K562 (cell line): ENCODE measurements at regions not wholly inside any gene's neighbourhood (a gene's known extent, or its start where the extent isn't known, plus 50 kb on each side); places are given as distances from the start of the nearest gene placed in this dataset.

Source experiments
- ATAC-seq: fragments of 200-7000 bp; cut with Tn5 transposase; 3 replicates; pipeline ENCODE4 v1.9.1; 2020; ENCODE audit warnings: moderate library complexity
- BruUV-seq: library from RNA; stranded (reverse); fragments of 400-500 nt; replicated peaks from 2 replicates; lab custom pipeline; 2021; lab: Mats Ljungman, UMichigan
- CTCF ChIA-PET: fragments of 300-600 bp; formaldehyde crosslinking; extraction: SDS; loops from one replicate; lab custom pipeline; 2021; ENCODE audit warnings: low intra/inter-chr PET ratio; lab: Yijun Ruan, JAX
- POLR2A ChIA-PET: fragments of 300-600, 350-650 bp; sonication (Branson Sonifier 250); formaldehyde crosslinking; extraction: SDS; loops from one replicate; lab custom pipeline; 2021; ENCODE audit warnings: antibody characterized with exemption, inconsistent platforms; lab: Yijun Ruan, JAX
- DNase-seq, 4 experiments: peaks; one replicate each; pipeline versions ENCODE4 v3.0.0 to v3.0.0-alpha.2; 2011 to 2018; ENCODE audit warnings: low spot score in 3 of 4, mixed read lengths in 3 of 4; ENCODE audit errors: extremely low read depth in 1 of 4
- FAIRE-seq: peaks from 2 replicates; lab custom pipeline; 2011; peaks lifted over from hg19 to GRCh38; lab: Jason Lieb, UNC
- H2AFZ ChIP-seq: 2 replicates; pipeline ENCODE4 v1.6.0; 2011; ENCODE audit warnings: low read depth, low read length, control low read depth, inconsistent platforms
- H3K27ac ChIP-seq: fragments of 200-600 bp; 3 replicates; pipeline ENCODE4 v1.8.0; 2011; ENCODE audit warnings: low read depth, mild to moderate bottlenecking, control low read depth, inconsistent platforms, low read length, moderate library complexity, mixed read lengths; ENCODE audit errors: extremely low read depth
- H3K27me3 ChIP-seq, 2 experiments: fragments of 300-600 bp in 1 of 2; 2 replicates in 1 of 2; 3 replicates in 1 of 2; pipeline versions ENCODE4 v1.6.0 to v1.8.0; 2011; ENCODE audit warnings: inconsistent platforms in 2 of 2, low read length in 2 of 2, mild to moderate bottlenecking in 1 of 2, mixed read lengths in 1 of 2, moderate library complexity in 1 of 2; ENCODE audit not compliant: control insufficient read depth in 2 of 2, insufficient read depth in 2 of 2
- H3K36me3 ChIP-seq: fragments of 300-600 bp; 3 replicates; pipeline ENCODE4 v1.8.0; 2011; ENCODE audit warnings: mild to moderate bottlenecking, low read length, inconsistent platforms; ENCODE audit not compliant: control insufficient read depth, insufficient read depth
- H3K4me1 ChIP-seq, 2 experiments: fragments of 200-600 bp in 1 of 2; replicated peaks in 1 of 2; 2 replicates in 1 of 2; 3 replicates in 1 of 2; pipeline versions ENCODE4 v1.5.1 to v1.8.0; 2011; ENCODE audit warnings: inconsistent platforms in 2 of 2, low read length in 2 of 2, mild to moderate bottlenecking in 1 of 2, mixed read lengths in 1 of 2, moderate library complexity in 1 of 2; ENCODE audit not compliant: control insufficient read depth in 2 of 2, insufficient read depth in 2 of 2
- H3K4me2 ChIP-seq: 2 replicates; pipeline ENCODE4 v1.6.1; 2011; ENCODE audit warnings: low read length, control low read depth, inconsistent platforms, mixed read lengths; ENCODE audit not compliant: insufficient read depth
- H3K4me3 ChIP-seq: fragments of 200-600 bp; sonication (generic), shearing (Covaris generic); 2 replicates; pipeline ENCODE4 v1.5.1; 2016; ENCODE audit warnings: control low read depth, inconsistent platforms
- H3K79me2 ChIP-seq: fragments of 200-600 bp; 3 replicates; pipeline ENCODE4 v1.8.0; 2011; ENCODE audit warnings: low read length, inconsistent platforms; ENCODE audit not compliant: control insufficient read depth, insufficient read depth
- H3K9ac ChIP-seq, 2 experiments: 2 replicates each; pipeline versions ENCODE4 v1.6.0 to v1.6.1; 2011; ENCODE audit warnings: low read depth in 2 of 2, low read length in 2 of 2, control low read depth in 1 of 2, inconsistent platforms in 1 of 2, mild to moderate bottlenecking in 1 of 2, mixed read lengths in 1 of 2; ENCODE audit not compliant: insufficient read depth in 1 of 2
- H3K9me1 ChIP-seq: one replicate; pipeline ENCODE4 v1.6.0; 2011; ENCODE audit warnings: inconsistent platforms, mild to moderate bottlenecking, low read length, moderate library complexity; ENCODE audit not compliant: control insufficient read depth, insufficient read depth
- H3K9me3 ChIP-seq: replicated peaks from 2 replicates; pipeline ENCODE4 v1.5.1; 2011; ENCODE audit warnings: low read depth, low read length, inconsistent platforms; ENCODE audit not compliant: control insufficient read depth, insufficient read depth
- H4K20me1 ChIP-seq: replicated peaks from 2 replicates; pipeline ENCODE4 v1.6.1; 2011; ENCODE audit warnings: low read length, inconsistent platforms, mixed read lengths; ENCODE audit not compliant: control insufficient read depth, insufficient read depth
- BCLAF1 ChIP-seq, 2 experiments: fragments of 450-650 bp in 1 of 2; IDR thresholded peaks; 2 replicates each; pipeline ENCODE4 v1.6.1; 2011 to 2017; ENCODE audit warnings: low read depth in 2 of 2, antibody characterized with exemption in 1 of 2, borderline replicate concordance in 1 of 2, low read length in 1 of 2, mild to moderate bottlenecking in 1 of 2, mixed read lengths in 1 of 2; ENCODE audit not compliant: control insufficient read depth in 1 of 2
- CEBPG ChIP-seq, 3 experiments: fragments of 200-800 bp in 1 of 3; sonication (Bioruptor generic) in 1 of 3; sonication (generic) in 1 of 3; formaldehyde crosslinking in 1 of 3; IDR thresholded peaks in 2 of 3; conservative IDR thresholded peaks in 1 of 3; 2 replicates each; pipeline versions ENCODE4 v1.6.1 to v1.8.0; 2016 to 2022; ENCODE audit warnings: missing compliant biosample characterization in 2 of 3, missing genetic modification characterization in 2 of 3, mild to moderate bottlenecking in 1 of 3, missing genetic modification reagents in 1 of 3
- ELF4 ChIP-seq: fragments of 450-650 bp; formaldehyde crosslinking; IDR thresholded peaks from 2 replicates; pipeline ENCODE4 v1.4.0; 2022; ENCODE audit warnings: missing genetic modification characterization
- FOXA1 ChIP-seq: fragments of 450-650 bp; IDR thresholded peaks from 2 replicates; pipeline ENCODE4 v1.6.1; 2016; ENCODE audit warnings: mild to moderate bottlenecking, borderline replicate concordance
- GTF2A2 ChIP-seq: IDR thresholded peaks from 2 replicates; pipeline ENCODE4 v1.6.1; 2016; ENCODE audit warnings: mild to moderate bottlenecking, missing genetic modification characterization, missing compliant biosample characterization
- HNRNPH1 ChIP-seq: fragments of 200-400 bp; formaldehyde crosslinking; optimal IDR thresholded peaks from 2 replicates; pipeline ENCODE3; 2017; ENCODE audit warnings: low read depth, mild to moderate bottlenecking, low read length, moderate library complexity
- HNRNPL ChIP-seq: fragments of 200-400 bp; formaldehyde crosslinking; IDR thresholded peaks from 2 replicates; pipeline ENCODE4 v1.6.1; 2017; ENCODE audit warnings: low read depth, mild to moderate bottlenecking, low read length
- JUN ChIP-seq, 2 experiments: sonication (generic) in 1 of 2; formaldehyde crosslinking in 1 of 2; IDR thresholded peaks; 2 replicates each; pipeline versions ENCODE4 v1.6.1 to v1.8.0; 2012 to 2022; ENCODE audit warnings: borderline replicate concordance in 2 of 2, mild to moderate bottlenecking in 2 of 2, improper control_type of control experiment in 1 of 2, low read depth in 1 of 2, low read length in 1 of 2, missing genetic modification reagents in 1 of 2
- SAFB ChIP-seq: fragments of 200-400 bp; formaldehyde crosslinking; IDR thresholded peaks from 2 replicates; pipeline ENCODE4 v1.6.1; 2017; ENCODE audit warnings: low read depth, low read length, borderline replicate concordance
- SLC30A9 ChIP-seq: fragments of 250-450 bp; sonication (Bioruptor Pico); IDR thresholded peaks from 2 replicates; pipeline ENCODE4 v1.8.0; 2022; ENCODE audit warnings: mild to moderate bottlenecking, moderate library complexity
- SNAPC5 ChIP-seq: fragments of 250-450 bp; sonication (Bioruptor Pico); IDR thresholded peaks from 2 replicates; pipeline ENCODE4 v1.8.0; 2021; ENCODE audit warnings: moderate library complexity, mild to moderate bottlenecking, inconsistent platforms
- SREBF1 ChIP-seq: fragments of 150-350 bp; IDR thresholded peaks from 2 replicates; pipeline ENCODE4 v1.6.1; 2014; ENCODE audit warnings: antibody characterized with exemption, low read depth, low read length, borderline replicate concordance
- SREBF2 ChIP-seq: sonication (generic); formaldehyde crosslinking; IDR thresholded peaks from 2 replicates; pipeline ENCODE4 v1.4.0; 2020; ENCODE audit warnings: mild to moderate bottlenecking, missing genetic modification reagents
- STAG1 ChIP-seq: sonication (generic); formaldehyde crosslinking; IDR thresholded peaks from 2 replicates; pipeline ENCODE4 v1.5.0; 2020; ENCODE audit warnings: missing genetic modification reagents, borderline replicate concordance
- TCF7 ChIP-seq: sonication (generic); IDR thresholded peaks from 2 replicates; pipeline ENCODE4 v1.6.1; 2016; ENCODE audit warnings: antibody characterized with exemption, borderline replicate concordance
- TFE3 ChIP-seq: fragments of 450-650 bp; formaldehyde crosslinking; IDR thresholded peaks from 2 replicates; pipeline ENCODE4 v1.4.0; 2020; ENCODE audit warnings: mild to moderate bottlenecking, mixed read lengths
- ZNF644 ChIP-seq: fragments of 200-800 bp; sonication (Bioruptor generic); IDR thresholded peaks from 2 replicates; pipeline ENCODE4 v1.6.1; 2016; ENCODE audit warnings: low read depth, missing genetic modification characterization, missing compliant biosample characterization
- ZNF778 ChIP-seq: fragments of 450-650 bp; formaldehyde crosslinking; IDR thresholded peaks from 2 replicates; pipeline ENCODE4 v1.4.0; 2020; ENCODE audit warnings: mild to moderate bottlenecking, moderate library complexity
- ZNF830 ChIP-seq: fragments of 250-450 bp; sonication (Bioruptor Pico); IDR thresholded peaks from 2 replicates; pipeline ENCODE4 v1.5.0; 2021; ENCODE audit warnings: mild to moderate bottlenecking
- WGBS: fragments of 100-300 bp; shearing (Covaris generic); methylation state at CpG from one replicate; pipeline ENCODE4 v1.1.6; 2016; ENCODE audit warnings: low coverage, mixed read lengths; ENCODE audit not compliant: insufficient coverage; ENCODE audit errors: missing lambda C conversion rate; 5-methylcytosine and 5-hydroxymethylcytosine counted together
- in situ Hi-C: fragments of 300-500 bp; cut with MboI; formaldehyde crosslinking; loops from 4 replicates; pipeline ENCODE4 v1.15.0; 2018; ENCODE audit warnings: inconsistent platforms, mixed read lengths
- intact Hi-C: fragments of 100-400 bp; cut with micrococcal nuclease; formaldehyde crosslinking; loops from 2 replicates; pipeline ENCODE4 v1.14.2; 2022

- Histone ChIP-seq H3K79me2 (no peaks in the 10 kb centered on the region), H3K9ac (no peak overlapping the region), H3K4me2 (no peak overlapping the region), H3K36me3 (no peaks in the 10 kb centered on the region), H3K4me3 (no peak overlapping the region), H4K20me1 (no peaks in the 10 kb centered on the region), H3K27ac (no peak overlapping the region), H3K27me3 (no peaks in the 10 kb centered on the region), H3K9me3 (no peaks in the 10 kb centered on the region), H3K9me1 (no peaks in the 10 kb centered on the region), H3K4me1 (no peaks in the 10 kb centered on the region), H2AFZ (no peak overlapping the region)
- intact Hi-C loops: no loop called here
- DNase-seq: no peak
- in situ Hi-C loops: no loop called here
- no peak for FAIRE-seq
- ChIA-PET POLR2A (no interaction called here), CTCF (no interaction called here)
- ATAC-seq: no peak
- WGBS: 4% methylated on average over 2 of the region's 2 CpGs
- no TSS peak for BruUV-seq
- TF ChIP-seq ZNF778 (no peak), SAFB (no peak), SNAPC5 (CRISPR knock-in tag) (no peak), SREBF1 (no peak), TCF7 (no peak), TFE3 (CRISPR knock-in tag) (no peak), STAG1 (CRISPR knock-in tag) (no peak), JUN (IDR thresholded peaks at IDR 0.05; ENCODE audit: borderline replicate concordance, low read depth, low read length) (no peak), JUN (CRISPR knock-in tag; IDR thresholded peaks at IDR 0.05; ENCODE audit: borderline replicate concordance) (no peak), HNRNPL (no peak), ZNF830 (no peak), GTF2A2 (tag) (no peak), CEBPG (CRISPR knock-in tag; IDR thresholded peaks at IDR 0.05) (no peak), CEBPG (tag; conservative IDR thresholded peaks at IDR 0.05 in 1 of 2, IDR thresholded peaks at IDR 0.05 in 1 of 2) (no peak), SREBF2 (CRISPR knock-in tag) (no peak), SLC30A9 (CRISPR knock-in tag) (no peak), ZNF644 (no peak), ELF4 (CRISPR knock-in tag) (no peak), BCLAF1 (IDR thresholded peaks at IDR 0.05; ENCODE audit: borderline replicate concordance in 1 of 2, control insufficient read depth in 1 of 2, low read depth in 2 of 2, low read length in 1 of 2) (no peak), HNRNPH1 (no peak), FOXA1 (no peak)
Measured at GRCh38 chr2:234275515-234275914, 221.4 kb downstream of the ARL4C start.
